Natural killer cell (primary cell): ENCODE measurements at regions not wholly inside any gene's neighbourhood (a gene's known extent, or its start where the extent isn't known, plus 50 kb on each side); places are given as distances from the start of the nearest gene placed in this dataset.

Source experiments
- ATAC-seq, 3 donors: fragments of 150-1000 bp in 2 of 3; fragments of 200-7000 bp in 1 of 3; cut with Tn5 transposase; 1 replicate in 1 of 3; 2 replicates in 2 of 3; pipeline ENCODE4 v1.10.0; 2021; ENCODE audit warnings: mild to moderate bottlenecking in 2 of 3, moderate library complexity in 2 of 3
- DNase-seq, 2 donors: peaks; one replicate each; pipeline versions ENCODE4 v3.0.0 to v3.0.0-alpha.2; 2013 to 2021; ENCODE audit warnings: mixed read lengths in 1 of 2
- H3K27ac ChIP-seq: one replicate; pipeline ENCODE4 v1.5.1; 2013; ENCODE audit warnings: mild to moderate bottlenecking, low read length
- H3K27me3 ChIP-seq: one replicate; pipeline ENCODE4 v1.6.1; 2013; ENCODE audit warnings: low read length; ENCODE audit not compliant: control insufficient read depth, insufficient read depth
- H3K36me3 ChIP-seq: one replicate; pipeline ENCODE4 v1.6.1; 2013; ENCODE audit warnings: low read length; ENCODE audit not compliant: control insufficient read depth, insufficient read depth
- H3K4me1 ChIP-seq: one replicate; pipeline ENCODE4 v1.6.1; 2013; ENCODE audit warnings: low read length; ENCODE audit not compliant: control insufficient read depth, insufficient read depth
- H3K4me3 ChIP-seq: one replicate; pipeline ENCODE4 v1.5.1; 2013; ENCODE audit warnings: low read length
- H3K9me3 ChIP-seq: one replicate; pipeline ENCODE4 v1.6.1; 2013; ENCODE audit warnings: low read length; ENCODE audit not compliant: control insufficient read depth, insufficient read depth
- H3K27ac Mint-ChIP-seq, 2 donors: one replicate each; pipeline ENCODE4 v1.8.0; 2022; ENCODE audit warnings: mild to moderate bottlenecking in 2 of 2, mixed read lengths in 2 of 2, moderate library complexity in 1 of 2
- H3K27me3 Mint-ChIP-seq, 2 donors: one replicate each; pipeline ENCODE4 v1.8.0; 2022; ENCODE audit warnings: low read depth in 2 of 2, mixed read lengths in 2 of 2
- H3K36me3 Mint-ChIP-seq: one replicate; pipeline ENCODE4 v1.8.0; 2022; ENCODE audit warnings: mixed read lengths
- H3K4me1 Mint-ChIP-seq, 2 donors: one replicate each; pipeline ENCODE4 v1.8.0; 2022; ENCODE audit warnings: mixed read lengths in 2 of 2
- H3K4me3 Mint-ChIP-seq: one replicate; pipeline ENCODE4 v1.8.0; 2022; ENCODE audit warnings: mild to moderate bottlenecking, moderate library complexity, mixed read lengths
- H3K9me3 Mint-ChIP-seq, 2 donors: one replicate each; pipeline ENCODE4 v1.8.0; 2022; ENCODE audit warnings: mixed read lengths in 2 of 2
- CTCF ChIP-seq: fragments of 200-600 bp; IDR thresholded peaks from one replicate; pipeline ENCODE4 v1.8.0; 2022; ENCODE audit warnings: antibody characterized with exemption
- WGBS: methylation state at CpG from one replicate; pipeline ENCODE4 v1.1.7; 2013; ENCODE audit warnings: missing lambda C conversion rate; ENCODE audit not compliant: insufficient coverage; 5-methylcytosine and 5-hydroxymethylcytosine counted together
- intact Hi-C: fragments of 100-400 bp; cut with micrococcal nuclease; formaldehyde crosslinking; loops from one replicate; pipeline ENCODE4 v1.14.2; 2022

- Histone ChIP-seq H3K4me3 (no peak overlapping the region), H3K9me3 (no peaks in the 10 kb centered on the region), H3K27ac (no peak overlapping the region), H3K27me3 (no peaks in the 10 kb centered on the region), H3K4me1 (no peaks in the 10 kb centered on the region), H3K36me3 (no peaks in the 10 kb centered on the region)
- Mint-ChIP-seq H3K36me3 (no peaks in the 10 kb centered on the region), H3K9me3 (peaks cover 6 to 7% of the 10 kb centered on the region in 2 donors), H3K27ac (no peak overlapping the region), H3K4me1 (no peaks in the 10 kb centered on the region), H3K4me3 (no peak overlapping the region), H3K27me3 (no peaks in the 10 kb centered on the region)
- no peak for TF ChIP-seq CTCF
- WGBS, result 56% methylated on average over 1 of the region's 1 CpG
- intact Hi-C loops, result no loop called here
- ATAC-seq, result no peak
- DNase-seq, result no peak
Observed at GRCh38 chr12:78414071-78414470, 450.5 kb upstream of the SYT1 start.

GRCh38 chr12:78418919-78419318 is 445.7 kb upstream of the SYT1 start:
- Histone ChIP-seq H3K27ac (no peak overlapping the region), H3K9me3 (no peaks in the 10 kb centered on the region), H3K4me1 (no peaks in the 10 kb centered on the region), H3K4me3 (no peak overlapping the region), H3K27me3 (no peaks in the 10 kb centered on the region), H3K36me3 (no peaks in the 10 kb centered on the region)
- H3K27ac Mint-ChIP-seq, result no peak overlapping the region
- TF ChIP-seq CTCF, result no peak
- peaks cover 7 to 12% of the 10 kb centered on the region in 2 donors for H3K9me3 Mint-ChIP-seq
- WGBS, result 0% methylated on average over 2 of the region's 2 CpGs
- DNase-seq (no peak), ATAC-seq (no peak)
- no peaks in the 10 kb centered on the region for H3K36me3 Mint-ChIP-seq
- intact Hi-C loops, result no loop called here
- H3K4me1 Mint-ChIP-seq, result no peaks in the 10 kb centered on the region
- no peaks in the 10 kb centered on the region for H3K27me3 Mint-ChIP-seq
- no peak overlapping the region for H3K4me3 Mint-ChIP-seq

- DNase-seq (no peak), ATAC-seq (no peak)
- H3K4me3 Mint-ChIP-seq, result no peak overlapping the region
- 100% methylated on average over 2 of the region's 3 CpGs for WGBS
- no peaks in the 10 kb centered on the region for H3K36me3 Mint-ChIP-seq
- intact Hi-C loops, result no loop called here
- Histone ChIP-seq H3K4me1 (no peaks in the 10 kb centered on the region), H3K36me3 (no peaks in the 10 kb centered on the region), H3K27me3 (no peaks in the 10 kb centered on the region), H3K27ac (no peak overlapping the region), H3K9me3 (no peaks in the 10 kb centered on the region), H3K4me3 (no peak overlapping the region)
- H3K27me3 Mint-ChIP-seq, result no peaks in the 10 kb centered on the region
- H3K4me1 Mint-ChIP-seq, result no peaks in the 10 kb centered on the region
- no peak for TF ChIP-seq CTCF
- H3K27ac Mint-ChIP-seq, result no peak overlapping the region
- peaks cover 7 to 10% of the 10 kb centered on the region in 2 donors for H3K9me3 Mint-ChIP-seq
Observed at GRCh38 chr12:78419513-78419912, 445.1 kb upstream of the SYT1 start.

- H3K27me3 ChIP-seq, result no peaks in the 10 kb centered on the region
- H3K9me3 ChIP-seq, result no peaks in the 10 kb centered on the region
- intact Hi-C loops, result no loop called here
- H3K27ac Mint-ChIP-seq, result no peak overlapping the region
- no peak for DNase-seq
- 77% methylated on average over 2 of the region's 4 CpGs for WGBS
- no peaks in the 10 kb centered on the region for H3K27me3 Mint-ChIP-seq
- H3K4me1 ChIP-seq, result no peaks in the 10 kb centered on the region
- H3K4me3 ChIP-seq, result no peak overlapping the region
- no peak overlapping the region for H3K4me3 Mint-ChIP-seq
- no peaks in the 10 kb centered on the region for H3K36me3 ChIP-seq
- no peak overlapping the region for H3K27ac ChIP-seq
- no peak for ATAC-seq
- no peaks in the 10 kb centered on the region for H3K4me1 Mint-ChIP-seq
- TF ChIP-seq CTCF, result no peak
- peaks cover 5 to 6% of the 10 kb centered on the region in 2 donors for H3K9me3 Mint-ChIP-seq
- no peaks in the 10 kb centered on the region for H3K36me3 Mint-ChIP-seq
Observed at GRCh38 chr12:78420991-78421390, 443.6 kb upstream of the SYT1 start.
